Mucosa of descending colon (tissue), 3 donors: ENCODE measurements at regions not wholly inside any gene's neighbourhood (a gene's known extent, or its start where the extent isn't known, plus 50 kb on each side); places are given as distances from the start of the nearest gene placed in this dataset.

Experiments used
- ATAC-seq: fragments of 200-7000 bp; cut with Tn5 transposase; one replicate; pipeline ENCODE4 v1.9.1; 2020; ENCODE audit warnings: mild to moderate bottlenecking, moderate library complexity
- DNase-seq, 3 donors: peaks; one replicate each; pipeline ENCODE4 v3.0.0-alpha.2; 2020
- H3K36me3 ChIP-seq: fragments of 200-600 bp; one replicate; pipeline ENCODE4 v1.8.0; 2021; ENCODE audit warnings: low read depth, mild to moderate bottlenecking
- H3K4me1 ChIP-seq: fragments of 200-600 bp; one replicate; pipeline ENCODE4 v1.8.0; 2021; ENCODE audit warnings: low read depth, mild to moderate bottlenecking
- H3K4me3 ChIP-seq: fragments of 200-600 bp; one replicate; pipeline ENCODE4 v1.8.0; 2021; ENCODE audit warnings: mild to moderate bottlenecking
- H3K9me3 ChIP-seq: fragments of 200-600 bp; one replicate; pipeline ENCODE4 v1.8.0; 2021; ENCODE audit warnings: mild to moderate bottlenecking
- CTCF ChIP-seq: fragments of 200-600 bp; IDR thresholded peaks from one replicate; pipeline ENCODE4 v1.8.0; 2022; ENCODE audit warnings: antibody characterized with exemption, mild to moderate bottlenecking
- intact Hi-C, 2 donors: fragments of 100-400 bp; cut with DNase I in 1 of 2; cut with micrococcal nuclease in 1 of 2; formaldehyde crosslinking; loops; one replicate each; pipeline versions ENCODE4 v1.11.0 to v1.11.1; 2022; cut with DNase I, micrococcal nuclease
- donor health status: DM: no; HTN: no; CAD: no; lungs with moderate emphysema.
- donor health status: DM: no; HTN: no; CAD: no.
- donor health status: DM: no; HTN: yes; CAD: no.

GRCh38 chr16:79358188-79358587, 242.3 kb downstream of the MAF start:
- ATAC-seq (no peak), DNase-seq (no peak)
- no peak for TF ChIP-seq CTCF
- Histone ChIP-seq H3K4me3 (no peak overlapping the region), H3K36me3 (no peaks in the 10 kb centered on the region), H3K9me3 (no peaks in the 10 kb centered on the region), H3K4me1 (no peaks in the 10 kb centered on the region)
- intact Hi-C loops = no loop called here

DNA sequence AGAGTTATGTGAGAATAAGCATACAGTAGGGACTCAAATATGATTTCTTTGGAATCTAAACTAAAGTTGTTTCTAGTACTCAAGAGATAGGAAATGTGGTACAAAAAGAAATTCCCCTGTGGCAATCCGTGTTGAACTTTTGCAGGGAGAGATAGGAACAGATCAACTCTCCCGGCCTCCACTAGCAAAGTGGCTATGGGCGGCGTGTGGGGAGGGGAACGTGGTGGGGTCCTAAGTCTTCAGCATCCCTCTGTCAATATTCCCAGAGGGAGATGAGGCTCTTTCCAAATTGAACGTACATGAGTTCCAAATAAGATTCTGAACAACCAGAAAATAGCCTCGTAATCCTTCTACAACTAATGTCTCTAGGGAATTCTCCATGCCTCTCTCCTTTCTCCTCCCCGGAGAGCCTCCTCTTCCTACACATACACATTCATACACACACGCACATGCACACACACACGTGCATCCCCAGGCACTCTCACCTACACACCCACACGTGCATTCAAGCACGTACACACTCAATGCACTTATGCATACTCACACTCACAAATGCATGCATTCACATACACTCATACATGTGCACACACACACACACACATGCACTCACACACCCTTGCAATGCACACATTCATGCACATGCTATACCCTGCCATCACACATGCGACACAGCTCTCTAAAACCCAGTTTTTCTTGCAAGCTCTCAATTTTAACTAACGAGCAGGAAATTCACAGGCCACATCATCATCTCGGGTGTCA, 244.8 kb downstream of the MAF start:
- no peak for ATAC-seq
- TF ChIP-seq CTCF = no peak
- DNase-seq = no peak

GRCh38 chr16:79351927-79352326, 248.6 kb downstream of the MAF start:
- ATAC-seq (no peak), DNase-seq (no peak)
- intact Hi-C loops = no loop called here
- Histone ChIP-seq H3K4me1 (no peaks in the 10 kb centered on the region), H3K9me3 (no peaks in the 10 kb centered on the region), H3K4me3 (no peak overlapping the region), H3K36me3 (no peaks in the 10 kb centered on the region)
- TF ChIP-seq CTCF = no peak

More for the DNA sequence above, 244.8 kb downstream of the MAF start:
- H3K36me3 ChIP-seq = no peaks in the 10 kb centered on the region
- H3K4me1 ChIP-seq = no peaks in the 10 kb centered on the region
- H3K4me3 ChIP-seq = no peak overlapping the region
- H3K9me3 ChIP-seq = no peaks in the 10 kb centered on the region
- intact Hi-C loops = no loop called here

DNA sequence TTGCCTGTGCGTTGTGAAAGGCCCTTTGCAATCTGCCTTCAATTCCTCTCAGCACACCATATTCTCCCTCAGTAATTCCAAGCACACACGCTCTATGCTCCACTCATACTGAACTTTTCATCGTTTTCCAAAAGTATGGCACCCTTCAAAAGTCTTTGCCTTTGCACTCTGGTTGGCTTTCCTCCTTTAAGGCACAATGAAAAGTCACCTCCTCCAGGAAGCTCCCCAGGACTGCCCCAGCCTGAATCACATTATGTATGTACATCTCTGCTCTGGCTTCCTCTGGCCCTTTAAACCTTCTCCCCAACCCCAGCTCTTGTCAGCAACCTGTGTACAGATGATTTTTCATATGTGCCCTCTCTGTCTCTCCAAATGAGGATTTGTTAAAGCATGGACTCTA, 250.7 kb downstream of the MAF start:
- TF ChIP-seq CTCF = no peak
- no peaks in the 10 kb centered on the region for H3K36me3 ChIP-seq
- no peaks in the 10 kb centered on the region for H3K9me3 ChIP-seq
- intact Hi-C loops = no loop called here
- no peak overlapping the region for H3K4me3 ChIP-seq
- no peak for DNase-seq
- no peak for ATAC-seq
- H3K4me1 ChIP-seq = no peaks in the 10 kb centered on the region

- no peak for TF ChIP-seq CTCF
- DNase-seq (no peak), ATAC-seq (no peak)
- H3K4me1 ChIP-seq = no peaks in the 10 kb centered on the region
- H3K9me3 ChIP-seq = no peaks in the 10 kb centered on the region
- H3K4me3 ChIP-seq = no peak overlapping the region
- H3K36me3 ChIP-seq = no peaks in the 10 kb centered on the region
- intact Hi-C loops = no loop called here
Observed at GRCh38 chr16:79348521-79349306, 251.8 kb downstream of the MAF start.
